Fibroblast of skin of scalp (primary cell): ENCODE measurements at regions not wholly inside any gene's neighbourhood (a gene's known extent, or its start where the extent isn't known, plus 50 kb on each side); places are given as distances from the start of the nearest gene placed in this dataset.

ENCODE experiments used
- DNase-seq: peaks from one replicate; pipeline ENCODE4 v3.0.0-alpha.2; 2013

DNA sequence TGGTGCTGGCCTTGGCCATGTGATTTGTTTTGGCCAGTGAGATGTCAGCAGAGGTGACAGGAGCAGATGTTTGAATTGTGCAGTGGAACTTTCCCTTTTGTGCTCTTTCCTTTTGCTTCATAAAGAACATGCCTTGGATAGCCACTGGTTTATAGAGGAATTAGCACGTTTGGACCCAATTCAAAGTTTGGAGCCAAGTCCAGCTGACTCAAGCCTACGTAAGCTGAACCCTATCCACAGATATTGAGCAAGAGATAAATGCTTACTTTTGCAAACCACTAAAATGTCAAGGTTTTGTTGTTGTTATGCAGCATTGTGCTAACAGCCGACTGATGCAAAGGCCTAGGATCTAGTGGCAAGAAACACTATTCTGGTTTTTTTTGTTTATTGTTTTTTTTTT, 230.9 kb upstream of the CITED2 start:
- DNase-seq: peak; percentile 58

GRCh38 chr6:139603581-139603980, 229.1 kb upstream of the CITED2 start:
- DNase-seq: no peak

DNA sequence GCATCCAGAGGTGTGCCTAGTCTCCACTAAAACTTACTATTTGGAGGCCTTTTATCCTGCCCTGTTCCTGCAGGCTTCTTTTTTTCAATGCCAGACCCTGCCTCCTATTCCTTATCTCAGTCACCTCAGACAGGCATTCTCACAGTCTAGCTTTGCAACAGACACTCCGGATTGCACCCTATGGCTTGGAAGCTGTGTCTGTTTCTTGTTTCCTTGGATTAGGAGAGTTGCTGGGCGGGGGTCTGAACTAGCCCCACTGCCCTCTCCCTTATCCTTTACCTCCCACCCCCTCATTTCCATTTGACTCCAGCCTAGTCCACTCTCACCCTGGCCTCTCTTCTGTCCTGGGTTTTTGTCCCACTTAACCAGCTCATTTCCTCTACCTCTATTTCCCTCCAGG, 228.1 kb upstream of the CITED2 start:
- DNase-seq: no peak

DNA sequence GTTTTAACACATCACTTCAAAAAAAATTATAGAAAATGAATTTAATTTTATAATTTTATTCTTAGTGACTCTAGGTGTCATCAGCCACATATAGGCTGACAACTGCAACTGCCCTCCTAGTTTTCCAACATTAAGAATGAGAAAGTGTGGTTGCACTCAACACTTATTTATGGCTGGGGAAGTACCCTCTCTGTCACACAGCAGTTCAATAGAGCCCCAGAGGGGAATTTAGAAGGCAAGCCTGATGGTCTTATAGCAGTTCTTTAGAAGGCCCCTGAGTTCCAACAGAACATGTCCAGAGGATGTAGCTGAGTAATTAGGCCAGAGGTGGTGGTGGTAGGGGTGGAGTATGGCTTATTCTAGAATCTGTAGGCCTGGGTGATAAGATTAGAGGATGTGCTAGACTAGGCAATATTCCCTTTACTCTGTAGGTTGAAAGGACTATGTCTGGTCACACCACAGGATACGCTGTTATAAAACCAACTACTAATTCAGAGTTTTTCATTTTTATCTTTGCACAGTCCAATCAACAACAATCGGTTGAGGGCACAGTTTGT, 226.5 kb upstream of the CITED2 start:
- DNase-seq: no peak

DNA sequence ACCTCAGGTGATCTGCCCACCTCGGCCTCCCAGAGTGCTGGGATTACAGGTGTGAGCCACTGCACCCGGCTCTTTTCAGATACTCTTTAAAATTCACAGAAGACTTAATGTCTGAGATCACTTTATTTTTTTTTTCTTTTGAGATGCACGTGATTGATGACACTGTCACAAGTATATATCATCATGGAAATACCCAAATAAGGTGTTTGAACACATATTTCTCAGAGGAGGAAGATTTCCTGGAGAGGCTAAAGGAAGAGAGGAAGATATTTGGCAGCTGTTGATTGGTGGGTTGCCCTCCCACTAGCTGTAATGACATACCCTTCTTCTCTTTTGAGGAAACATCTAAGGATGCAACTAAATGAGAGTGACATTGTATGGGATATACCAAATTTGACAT, 225.9 kb upstream of the CITED2 start:
- no peak for DNase-seq

DNA sequence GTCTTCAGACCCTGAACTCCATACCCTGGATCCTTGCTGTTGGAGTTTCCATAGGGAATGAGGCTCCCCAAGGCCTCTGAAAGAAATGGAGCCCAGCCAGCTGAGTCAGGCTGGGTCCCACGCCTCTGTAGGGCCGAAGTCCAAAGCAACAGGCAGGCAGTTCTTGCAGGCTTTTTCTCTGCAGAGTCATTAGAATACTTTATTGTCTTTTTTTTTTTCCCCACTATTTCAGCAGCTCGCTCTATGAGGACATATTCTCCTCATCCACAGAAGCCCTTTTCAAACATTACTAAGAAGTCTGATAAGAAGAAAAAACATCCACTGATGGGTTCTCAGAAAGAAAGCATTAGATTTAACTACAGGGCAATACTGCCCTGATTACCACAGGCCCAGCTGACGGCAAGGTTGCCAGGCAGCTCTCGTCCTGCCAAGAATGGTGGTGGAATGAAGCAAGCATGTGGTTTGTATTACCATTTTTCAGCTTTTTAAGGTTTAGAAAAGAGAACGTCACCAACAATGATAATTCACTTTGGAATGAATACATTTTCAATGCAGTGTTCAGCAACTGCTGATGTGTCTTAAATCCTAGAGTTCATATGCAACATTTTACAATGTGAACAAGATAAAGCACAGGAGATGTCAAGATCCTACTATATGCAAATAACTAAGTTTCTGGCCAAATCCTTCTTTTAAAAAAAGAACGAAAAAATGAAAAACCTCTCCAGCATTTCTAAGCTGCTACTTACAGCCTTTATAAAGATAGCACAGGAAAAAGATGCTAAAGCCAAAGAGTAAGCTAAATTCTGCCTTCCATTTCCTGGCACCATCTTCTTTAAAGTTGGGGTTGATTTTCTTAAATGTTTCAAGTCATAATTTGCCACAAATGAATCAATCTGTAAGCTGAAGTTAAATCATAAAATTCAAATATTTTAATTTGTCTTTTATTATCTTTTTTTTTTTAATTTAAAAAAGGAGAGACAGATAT, 223.6 kb upstream of the CITED2 start:
- peak; percentile 98 for DNase-seq

DNA sequence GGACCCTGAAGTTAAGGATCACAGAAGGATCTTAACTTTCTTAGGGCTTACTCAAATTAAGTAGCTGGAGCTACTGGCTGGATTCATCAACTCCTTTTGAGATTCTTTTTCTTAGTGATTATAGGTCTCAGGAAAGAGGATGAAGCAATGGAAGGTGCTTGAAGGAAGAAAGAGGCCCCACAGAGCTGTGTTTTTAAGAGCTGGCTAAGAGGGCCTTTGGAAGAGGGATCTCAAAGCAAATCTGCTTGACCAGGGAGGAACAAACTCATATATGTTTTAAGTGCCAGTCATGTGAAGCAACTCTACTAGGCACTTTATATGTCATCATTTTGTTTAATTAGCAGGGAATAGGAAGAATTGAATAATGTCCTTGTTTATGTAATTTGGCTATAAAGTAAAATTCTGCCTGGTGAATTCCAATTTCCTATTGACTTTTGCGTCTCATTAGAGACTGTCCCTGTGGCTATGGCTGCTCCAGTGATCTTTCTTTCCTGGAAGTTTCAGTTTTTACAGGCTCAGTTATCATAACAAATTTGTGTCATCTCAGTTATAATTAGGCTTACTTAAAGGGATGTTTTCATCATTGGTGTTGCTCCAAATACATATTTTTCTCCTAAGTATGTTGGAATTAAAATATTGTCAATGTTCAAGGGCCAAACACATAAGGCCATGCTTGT, 222.8 kb upstream of the CITED2 start:
- DNase-seq: no peak

DNA sequence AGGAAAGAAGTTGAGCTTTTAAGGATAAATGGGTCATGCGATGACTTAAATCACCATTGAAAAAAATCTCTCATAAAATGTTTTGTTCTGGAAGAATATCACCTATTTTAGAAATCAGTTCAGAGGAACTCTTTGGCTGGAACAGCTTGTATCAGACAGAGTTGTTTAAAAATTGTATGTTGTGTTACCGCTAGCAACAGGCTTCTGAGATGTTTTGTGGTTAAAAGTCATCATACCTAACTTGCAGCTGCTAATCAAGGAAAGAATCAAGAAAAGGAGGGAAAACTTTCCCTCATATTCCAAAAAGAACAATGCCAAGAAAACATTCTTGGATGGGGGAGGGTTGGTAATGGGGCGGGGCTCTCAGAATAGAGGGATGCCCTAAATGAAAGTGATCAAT, 220.7 kb upstream of the CITED2 start:
- DNase-seq: peak; percentile 65

GRCh38 chr6:139594333-139594965, 220.0 kb upstream of the CITED2 start:
- DNase-seq: no peak

GRCh38 chr6:139593081-139593480, 218.6 kb upstream of the CITED2 start:
- no peak for DNase-seq

- no peak for DNase-seq
Measured at GRCh38 chr6:139592011-139592410, 217.6 kb upstream of the CITED2 start.

- no peak for DNase-seq
Measured at GRCh38 chr6:139591075-139591865, 216.8 kb upstream of the CITED2 start.

- DNase-seq: no peak
Measured at GRCh38 chr6:139590206-139590605, 215.8 kb upstream of the CITED2 start.

DNA sequence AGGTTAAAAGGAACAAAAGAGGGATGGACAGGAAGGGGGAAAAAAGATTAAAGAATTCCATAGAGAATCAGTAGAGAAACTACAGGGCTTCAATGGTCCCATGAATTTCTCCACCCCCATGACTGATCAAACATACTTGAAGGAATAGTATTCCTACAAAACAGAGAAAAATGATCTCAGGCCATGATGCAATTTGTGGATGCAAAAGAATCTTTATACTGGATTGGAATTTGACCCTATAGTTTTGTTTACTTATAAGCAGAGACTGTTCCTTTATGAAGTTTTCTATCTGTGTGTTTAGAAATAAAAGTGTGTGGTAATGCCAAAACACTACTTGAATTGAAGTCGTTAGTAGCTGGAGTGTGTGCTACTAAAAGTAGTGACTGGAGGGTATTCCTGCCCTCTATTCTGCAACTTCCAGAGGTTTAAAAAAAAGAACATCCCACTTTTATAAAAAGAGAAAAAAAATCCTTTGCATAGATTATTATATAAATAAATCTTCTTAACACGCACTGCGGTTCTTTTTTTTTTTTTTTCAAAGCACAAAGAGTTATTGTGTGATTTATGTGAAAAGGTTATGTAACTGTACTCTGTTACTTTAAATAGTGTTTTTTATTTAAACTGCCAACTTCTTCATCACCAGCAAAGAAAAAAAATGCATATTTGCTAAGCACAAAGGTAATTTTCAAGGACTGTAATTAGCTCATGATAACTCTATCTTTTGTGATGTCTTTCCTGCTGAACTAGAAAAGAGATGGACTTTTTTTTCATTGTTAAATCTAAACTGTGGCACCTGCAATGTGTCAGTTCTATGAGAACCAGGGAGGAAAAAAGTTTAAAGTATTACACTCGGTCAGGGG, 214.5 kb upstream of the CITED2 start:
- peak; percentile 89 for DNase-seq

GRCh38 chr6:139588076-139588639, 213.7 kb upstream of the CITED2 start:
- DNase-seq: peak; percentile 43

GRCh38 chr6:139587469-139587868, 213.0 kb upstream of the CITED2 start:
- DNase-seq: peak; percentile 96

DNA sequence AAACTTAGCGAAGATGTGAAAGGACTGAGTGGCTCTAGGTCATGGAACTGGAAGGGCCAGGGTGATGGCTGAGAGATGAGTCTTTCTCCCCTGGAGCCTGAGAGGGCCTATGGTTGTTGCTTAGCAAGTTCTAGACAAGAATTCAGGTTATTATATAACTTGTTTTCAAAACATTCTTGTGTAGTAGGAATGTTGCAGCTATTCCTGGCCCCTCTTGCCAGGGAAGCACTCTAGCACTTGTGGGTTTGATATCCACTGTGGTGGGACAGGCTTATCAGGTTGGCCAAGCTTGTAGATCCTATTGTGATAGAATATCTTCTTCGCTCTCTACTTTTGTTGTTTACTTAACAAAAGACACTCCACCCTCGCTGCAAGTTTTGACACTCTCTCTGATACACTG, 211.8 kb upstream of the CITED2 start:
- peak; percentile 25 for DNase-seq

DNA sequence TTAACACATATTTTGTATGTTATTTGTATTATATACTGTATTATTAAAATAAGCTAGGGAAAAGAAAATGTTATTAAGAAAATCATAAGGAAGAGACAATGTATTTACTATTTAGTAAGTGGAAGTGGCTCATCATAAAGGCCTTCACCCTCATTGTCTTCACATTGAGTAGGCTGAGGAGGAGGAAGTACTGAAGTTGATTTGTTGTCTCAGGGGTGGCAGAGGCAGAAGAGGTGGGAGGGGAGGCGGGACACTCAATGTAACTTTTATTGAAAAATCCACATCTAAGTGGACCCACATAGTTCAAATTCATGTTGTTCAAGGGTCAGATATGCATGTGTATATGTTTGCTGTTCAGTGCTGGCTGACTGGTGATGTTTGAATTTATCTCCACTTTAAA, 210.2 kb upstream of the CITED2 start:
- no peak for DNase-seq

DNA sequence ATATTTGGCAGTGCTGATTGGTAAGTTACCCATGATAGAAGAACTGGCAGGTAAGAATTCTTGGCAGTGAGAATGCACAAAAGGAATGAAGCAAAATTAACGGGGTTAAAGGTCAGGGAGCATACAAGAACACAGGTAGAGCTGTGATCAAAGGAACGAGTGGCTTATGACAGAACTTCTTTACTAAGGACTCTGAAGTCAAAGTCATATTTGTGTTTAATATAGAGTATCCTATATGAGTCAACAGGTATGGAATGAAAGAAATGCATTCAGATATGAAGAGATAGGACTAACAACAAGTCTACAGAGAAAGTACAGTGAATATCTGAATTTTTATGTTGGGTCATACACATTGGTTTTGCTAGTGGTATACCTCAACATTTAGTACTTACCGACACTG, 209.0 kb upstream of the CITED2 start:
- peak; percentile 53 for DNase-seq

GRCh38 chr6:139582956-139583355, 208.5 kb upstream of the CITED2 start:
- DNase-seq: peak; percentile 60

GRCh38 chr6:139581485-139581865, 207.0 kb upstream of the CITED2 start:
- DNase-seq: peak; percentile 31
